ENCODE measurements at regions not wholly inside any gene's neighbourhood (a gene's known extent, or its start where the extent isn't known, plus 50 kb on each side); places are given as distances from the start of the nearest gene placed in this dataset.
"Not testable (repeated sequence)": the region's sequence is repeated elsewhere in the genome, so short reads cannot be mapped to it uniquely, and the experiment has no call there.

DNA sequence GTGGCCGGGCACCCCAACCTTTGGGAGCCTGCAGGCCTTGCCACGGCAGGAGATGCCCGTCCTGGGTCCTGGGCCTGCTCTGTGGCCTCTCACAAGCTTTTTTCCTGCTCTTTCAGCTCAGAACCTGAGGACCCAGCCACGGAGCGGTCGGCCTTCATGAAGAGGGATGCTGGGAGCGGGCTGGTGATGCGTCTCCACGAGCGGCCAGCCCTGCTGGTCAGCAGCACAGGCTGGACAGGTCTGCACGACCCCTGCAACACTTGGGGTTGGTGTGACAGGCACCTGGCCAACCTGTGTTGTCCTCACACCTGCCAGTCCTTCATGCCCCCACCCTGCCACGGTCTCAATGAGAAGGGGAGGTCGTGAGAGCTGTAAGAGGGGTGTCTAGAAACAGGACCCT is 170.0 kb downstream of the ADRA2C start:
- no peak for DNase-seq

DNA sequence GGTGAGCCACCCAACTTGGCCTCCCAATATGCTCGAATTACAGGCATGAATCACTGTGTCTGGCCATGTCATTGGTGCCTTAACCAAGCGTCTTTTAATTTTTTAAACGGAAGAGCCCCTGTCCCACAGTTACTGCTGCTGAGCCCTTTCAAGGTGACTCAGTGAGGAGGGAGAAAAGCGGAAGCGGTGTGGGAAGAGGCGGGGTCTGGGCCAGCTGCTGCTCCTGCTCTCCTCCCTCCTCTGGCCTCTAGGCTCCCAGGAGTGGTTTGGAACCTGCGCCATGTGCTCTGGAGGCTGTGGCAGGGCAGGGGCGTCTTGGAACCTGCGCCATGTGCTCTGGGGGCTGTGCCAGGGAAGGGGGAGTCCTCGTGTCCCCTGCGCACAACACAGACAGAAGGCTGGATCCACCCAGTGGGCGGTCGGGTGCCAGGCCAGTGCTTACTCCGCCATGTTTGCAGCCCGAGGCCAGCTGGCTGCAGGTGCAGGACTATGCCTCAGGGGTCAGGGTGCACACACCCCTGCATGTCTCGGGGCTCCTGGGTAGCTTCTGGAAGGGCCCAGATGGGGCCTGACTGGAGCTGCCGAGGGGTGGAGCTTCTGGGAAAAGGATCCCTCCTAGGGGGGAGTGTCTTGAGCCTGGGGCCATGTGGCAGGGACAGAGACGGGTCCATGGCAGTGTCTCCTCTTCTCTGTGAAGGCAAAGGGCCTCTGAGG is 171.8 kb downstream of the ADRA2C start:
- DNase-seq = not testable (repeated sequence)

DNA sequence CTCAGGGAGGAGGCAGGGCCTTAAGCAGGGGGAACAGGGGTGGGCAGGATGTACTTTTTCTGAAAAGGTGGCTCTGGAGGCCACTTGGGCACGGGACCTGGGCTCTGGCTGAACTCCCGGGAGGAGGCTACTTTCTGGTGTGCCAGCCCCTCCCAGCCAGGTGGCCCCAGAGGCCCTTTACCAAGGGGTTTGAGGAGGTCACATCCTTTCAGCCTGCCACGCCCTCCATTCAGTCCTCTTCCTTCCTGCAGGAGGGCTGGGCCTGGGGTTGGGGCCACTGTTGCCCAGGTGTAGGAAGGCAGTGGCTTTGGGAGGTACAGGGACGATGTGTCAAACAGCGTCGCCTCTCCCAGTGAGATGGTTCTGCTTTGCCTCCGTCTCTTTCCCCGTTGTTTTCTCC is 172.5 kb downstream of the ADRA2C start:
- not testable (repeated sequence) for DNase-seq

DNA sequence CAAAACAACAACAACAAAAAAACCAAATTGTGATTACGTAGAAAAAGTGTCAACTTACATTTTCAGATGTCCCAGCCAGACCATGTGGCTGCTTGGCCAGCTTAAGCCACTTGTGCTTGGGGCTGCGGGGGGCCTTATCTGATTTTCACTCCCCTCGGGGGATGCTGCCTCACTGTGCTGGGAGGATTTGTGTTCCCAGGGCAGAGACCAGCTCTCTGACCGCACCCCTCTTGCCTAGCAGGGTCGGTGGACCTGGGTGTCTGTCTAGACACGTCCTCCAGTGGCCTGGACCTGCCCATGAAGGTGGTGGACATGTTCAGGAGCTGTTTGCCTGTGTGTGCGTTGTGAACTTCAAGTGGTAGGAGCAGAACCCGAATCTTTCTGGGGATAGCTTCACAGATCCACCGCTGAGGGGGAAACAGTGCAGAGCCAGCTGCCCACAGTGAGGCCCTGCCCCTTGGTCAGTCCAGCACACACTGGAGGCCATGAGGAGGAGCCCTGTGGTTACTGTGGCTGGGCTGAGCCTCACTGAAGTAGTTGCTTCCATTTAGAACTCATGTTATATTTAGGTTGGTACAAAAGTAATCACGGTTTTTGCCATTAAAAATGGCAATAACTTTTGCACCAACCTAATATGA is 173.9 kb downstream of the ADRA2C start:
- not testable (repeated sequence) for DNase-seq

DNA sequence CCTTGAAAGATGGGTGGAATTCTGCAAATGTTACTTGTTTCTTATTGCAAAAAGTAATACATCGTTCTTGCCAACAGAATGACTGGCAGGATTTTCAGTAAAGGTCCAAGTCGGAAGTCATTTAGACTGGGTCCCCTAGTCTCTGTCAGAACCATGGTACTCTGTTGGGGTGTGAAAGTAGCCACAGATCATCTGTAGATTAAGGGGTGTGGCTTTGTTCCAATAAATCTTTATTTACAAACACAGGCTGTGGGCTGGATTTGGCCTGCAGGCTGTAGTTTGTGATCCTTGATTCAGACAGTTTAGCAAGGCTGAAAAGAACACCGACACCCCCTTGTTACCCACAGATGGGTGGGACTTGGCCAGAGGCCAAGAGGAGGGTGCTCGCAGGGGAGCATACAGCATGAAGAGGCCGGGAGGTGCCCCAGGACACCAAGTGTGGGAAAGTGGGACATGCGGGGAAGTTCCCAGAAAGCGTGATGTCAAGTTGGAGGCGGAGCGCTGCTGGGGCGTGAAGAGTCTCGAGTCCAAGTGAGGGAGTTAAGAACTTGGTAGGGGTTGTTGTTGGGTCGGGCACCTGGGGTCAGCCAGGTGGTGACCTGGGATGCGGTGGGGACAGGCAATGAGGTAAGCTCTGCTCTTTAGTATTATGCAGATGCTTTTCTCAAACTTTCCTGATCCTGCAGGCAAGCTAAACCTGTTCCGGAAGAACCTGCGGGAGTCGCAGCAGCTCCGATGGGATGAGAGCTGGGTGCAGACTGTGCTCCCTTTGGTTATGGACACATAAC is 175.7 kb downstream of the ADRA2C start:
- DNase-seq = not testable (repeated sequence)

DNA sequence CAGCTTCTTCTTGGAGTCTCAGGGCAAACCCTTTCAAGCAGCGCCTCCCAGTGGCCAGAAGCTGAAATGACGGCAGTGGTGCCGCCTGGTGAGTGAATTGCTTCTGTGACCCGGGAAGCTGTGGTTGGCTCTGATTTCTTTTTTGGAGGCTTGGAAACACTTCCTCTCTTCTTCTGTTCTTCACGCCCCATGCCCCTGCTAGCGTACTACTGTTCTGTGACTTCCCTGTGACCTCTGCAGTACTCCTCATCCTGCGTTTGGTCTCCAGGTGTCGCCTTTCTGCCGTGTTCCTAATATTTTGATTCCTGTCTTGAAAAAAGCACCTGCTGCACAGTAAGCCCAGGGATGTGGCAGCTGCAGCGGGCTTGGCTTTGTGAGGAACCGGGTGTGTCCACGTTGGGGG is 176.4 kb downstream of the ADRA2C start:
- DNase-seq = peak; percentile 3 to 16

- DNase-seq = not testable (repeated sequence)
Measured at GRCh38 chr4:3943051-3943450, 176.9 kb downstream of the ADRA2C start.

DNA sequence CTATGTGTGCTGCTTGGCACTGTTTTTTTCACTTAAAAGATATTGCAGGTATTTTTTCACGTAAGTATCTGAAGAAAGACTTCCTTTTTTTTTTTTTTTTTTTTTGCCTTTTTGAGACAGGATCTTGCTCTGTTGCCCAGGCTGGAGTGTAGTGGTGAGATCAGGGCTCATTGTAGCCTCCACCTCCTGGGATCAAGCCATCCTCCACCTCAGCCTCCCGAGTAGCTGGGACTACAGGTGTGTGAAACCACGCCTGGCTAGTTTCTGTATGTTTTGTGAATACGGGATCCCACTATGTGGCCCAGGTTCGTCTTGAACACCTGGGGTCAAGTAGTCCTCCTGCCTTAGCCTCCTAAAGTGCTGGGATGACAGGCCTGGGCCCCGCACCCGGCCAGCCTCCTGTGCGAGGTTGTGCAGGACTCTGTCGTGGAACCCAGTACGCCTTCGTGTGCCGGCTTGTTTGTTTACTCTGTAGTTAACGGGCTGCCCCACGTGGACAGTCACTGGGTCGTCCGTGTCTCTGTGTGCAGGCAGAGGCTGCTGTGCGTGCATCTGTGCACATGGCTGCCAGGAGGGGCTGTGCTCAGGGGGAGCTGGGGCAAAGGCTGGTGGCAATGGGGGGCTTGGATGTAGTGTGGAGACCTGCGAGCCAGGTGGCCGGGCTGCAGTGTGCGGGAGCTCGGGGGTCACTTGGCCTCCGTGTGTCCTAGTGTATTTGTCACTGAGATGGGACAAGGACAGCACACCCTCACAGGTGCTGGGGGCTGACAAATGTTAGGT is 179.5 kb downstream of the ADRA2C start:
- DNase-seq = no peak

- not testable (repeated sequence) for DNase-seq
Measured at GRCh38 chr4:3946553-3946952, 180.4 kb downstream of the ADRA2C start.

GRCh38 chr4:3947761-3948160 is 181.6 kb downstream of the ADRA2C start:
- not testable (repeated sequence) for DNase-seq

- DNase-seq = not testable (repeated sequence)
Measured at GRCh38 chr4:3948210-3948609, 182.0 kb downstream of the ADRA2C start.

DNA sequence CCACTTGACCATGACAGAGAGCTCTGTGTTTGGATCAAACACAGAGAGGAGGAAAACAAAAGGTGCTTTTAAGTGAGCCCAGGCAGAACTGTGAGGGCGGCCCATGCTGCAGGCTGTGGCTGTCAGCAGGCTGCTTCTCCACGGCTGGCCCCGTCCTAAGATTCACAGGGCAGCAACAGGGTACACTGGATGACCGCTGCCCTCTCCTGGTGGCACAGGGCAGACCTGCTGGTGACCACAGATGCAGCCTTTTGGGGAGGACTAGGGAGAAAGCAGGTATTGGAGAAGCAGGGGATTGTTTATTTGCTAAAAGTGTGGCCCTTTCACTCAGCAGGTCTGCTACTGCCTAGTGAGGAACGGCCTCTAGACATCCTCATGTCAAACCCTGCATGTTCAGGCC is 183.7 kb downstream of the ADRA2C start:
- DNase-seq = not testable (repeated sequence)

DNA sequence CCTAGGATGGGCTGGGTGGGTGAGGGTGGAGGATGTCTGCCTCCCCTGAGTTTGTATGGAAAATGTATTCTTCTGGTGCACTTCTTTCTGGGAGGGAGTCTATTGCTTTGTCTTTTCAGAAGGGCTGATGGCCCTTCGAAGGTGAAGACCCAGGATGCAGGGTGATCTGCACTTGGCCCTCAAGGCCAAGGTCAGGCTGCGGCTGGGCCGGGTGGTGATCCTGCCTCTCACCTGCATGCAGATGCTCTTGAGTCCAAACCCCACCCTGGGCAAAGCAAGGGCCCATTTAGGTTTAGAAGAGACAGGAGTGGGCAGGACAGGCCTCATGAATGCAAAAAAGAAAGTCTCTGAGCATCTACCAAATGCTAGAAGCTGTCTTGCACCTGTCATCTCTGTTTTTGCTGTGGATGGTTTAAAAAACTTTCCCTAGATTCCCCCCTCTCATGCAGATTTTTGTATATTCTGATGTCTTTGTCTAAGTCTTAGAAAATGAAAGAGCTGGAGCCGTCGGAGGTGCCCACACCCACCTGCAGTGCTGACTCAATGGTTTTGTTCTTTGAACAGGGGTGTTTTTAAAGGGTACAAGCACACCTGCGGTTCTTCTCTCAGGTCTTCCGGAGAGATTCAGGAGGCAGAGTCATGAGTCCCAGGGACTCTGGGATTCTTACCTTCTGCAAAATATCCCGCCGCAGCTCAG is 186.4 kb downstream of the ADRA2C start:
- DNase-seq = not testable (repeated sequence)

GRCh38 chr4:3953140-3953489 is 186.9 kb downstream of the ADRA2C start:
- not testable (repeated sequence) for DNase-seq

- DNase-seq = peak; percentile 6 to 56
Measured at GRCh38 chr4:3954540-3955320, 188.5 kb downstream of the ADRA2C start.

GRCh38 chr4:3955321-3956164 is 189.4 kb downstream of the ADRA2C start:
- peak; percentile 99 to 100 for DNase-seq

DNA sequence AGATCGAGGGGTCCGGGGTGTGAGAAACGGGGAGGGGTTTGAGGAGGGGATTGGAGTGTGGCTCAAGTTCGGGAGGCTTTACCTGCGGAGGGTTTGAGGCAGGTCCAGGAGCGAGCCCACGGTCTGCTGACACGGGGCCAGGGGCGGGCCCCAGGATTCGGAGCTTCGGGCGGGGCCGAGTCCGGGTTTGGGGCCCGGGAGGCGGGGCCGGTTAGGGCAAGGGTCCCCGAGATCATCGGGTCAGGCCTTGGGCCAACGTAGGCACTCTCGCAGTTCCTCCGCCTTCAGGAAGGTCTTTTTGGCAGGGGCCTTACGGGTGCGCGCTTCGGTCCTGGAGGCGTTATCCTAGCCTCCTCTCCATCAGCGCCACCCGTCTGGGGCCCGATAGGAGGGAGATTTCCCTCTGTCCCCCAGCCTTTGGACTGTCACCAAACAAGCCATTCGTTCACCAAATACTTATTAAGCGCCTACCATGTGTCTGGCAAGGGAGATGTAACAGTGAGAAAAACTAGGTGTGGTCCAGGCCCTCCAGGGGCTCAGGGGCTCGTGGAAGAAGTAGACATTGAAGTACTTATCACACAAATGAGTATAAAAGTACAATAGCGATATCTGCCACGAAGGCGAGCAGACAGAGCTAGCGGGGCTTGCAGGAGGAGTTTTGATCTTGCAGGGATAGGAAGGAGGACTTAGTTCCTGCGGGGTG is 190.1 kb downstream of the ADRA2C start:
- DNase-seq = not testable (repeated sequence)

- not testable (repeated sequence) for DNase-seq
Measured at GRCh38 chr4:3961091-3961672, 195.0 kb downstream of the ADRA2C start.

GRCh38 chr4:3964572-3965278 is 198.5 kb downstream of the ADRA2C start:
- DNase-seq = not testable (repeated sequence)

Measured in bone marrow (tissue), 2 donors.